Neuronal stem cell (in vitro differentiated cells): ENCODE measurements at regions not wholly inside any gene's neighbourhood (a gene's known extent, or its start where the extent isn't known, plus 50 kb on each side); places are given as distances from the start of the nearest gene placed in this dataset.
"Not testable (repeated sequence)": the region's sequence is repeated elsewhere in the genome, so short reads cannot be mapped to it uniquely, and the experiment has no call there.

Experiments
- DNase-seq: peaks from one replicate; pipeline ENCODE4 v3.0.0-alpha.2; 2013; ENCODE audit warnings: low spot score
- H2AFZ ChIP-seq: one replicate; pipeline ENCODE4 v1.6.1; 2013; ENCODE audit warnings: mild to moderate bottlenecking, low read length, inconsistent platforms
- H2AK5ac ChIP-seq: 2 replicates; pipeline ENCODE4 v1.6.1; 2013; ENCODE audit warnings: low read depth, mild to moderate bottlenecking, inconsistent platforms, low read length, moderate library complexity, mixed read lengths
- H2BK120ac ChIP-seq: 2 replicates; pipeline ENCODE4 v1.6.1; 2013; ENCODE audit warnings: low read depth, mild to moderate bottlenecking, inconsistent platforms, low read length, moderate library complexity, mixed read lengths
- H2BK12ac ChIP-seq: one replicate; pipeline ENCODE4 v1.6.1; 2013; ENCODE audit warnings: low read length, inconsistent platforms
- H2BK15ac ChIP-seq: 2 replicates; pipeline ENCODE4 v1.6.1; 2013; ENCODE audit warnings: mild to moderate bottlenecking, low read length, inconsistent platforms, mixed read lengths
- H2BK5ac ChIP-seq: one replicate; pipeline ENCODE4 v1.6.1; 2013; ENCODE audit warnings: inconsistent platforms, mild to moderate bottlenecking, low read length, moderate library complexity
- H3K14ac ChIP-seq: one replicate; pipeline ENCODE4 v1.6.1; 2013; ENCODE audit warnings: low read length, inconsistent platforms
- H3K18ac ChIP-seq: 2 replicates; pipeline ENCODE4 v1.6.1; 2013; ENCODE audit warnings: low read length, inconsistent platforms
- H3K23ac ChIP-seq: 2 replicates; pipeline ENCODE4 v1.6.1; 2013; ENCODE audit warnings: low read depth, mild to moderate bottlenecking, mixed read lengths, low read length, inconsistent platforms; ENCODE audit not compliant: poor library complexity
- H3K27ac ChIP-seq: replicated peaks from 3 replicates; pipeline ENCODE4 v1.5.1; 2013; ENCODE audit warnings: low read length, inconsistent platforms
- H3K27me3 ChIP-seq, 3 experiments: 2 replicates each; pipeline ENCODE4 v1.6.1; 2013; ENCODE audit warnings: low read length in 3 of 3, mild to moderate bottlenecking in 2 of 3, inconsistent platforms in 1 of 3, low read depth in 1 of 3, mixed read lengths in 1 of 3, moderate library complexity in 1 of 3; ENCODE audit not compliant: control insufficient read depth in 3 of 3, insufficient read depth in 3 of 3
- H3K36me3 ChIP-seq, 2 donors: replicated peaks in 1 of 2; 2 replicates each; pipeline ENCODE4 v1.6.1; 2013; ENCODE audit warnings: low read length in 2 of 2; ENCODE audit not compliant: control insufficient read depth in 2 of 2, insufficient read depth in 2 of 2
- H3K4ac ChIP-seq: 2 replicates; pipeline ENCODE4 v1.6.1; 2013; ENCODE audit warnings: inconsistent platforms, mild to moderate bottlenecking, low read length, moderate library complexity
- H3K4me1 ChIP-seq, 2 donors: 1 replicate in 1 of 2; 2 replicates in 1 of 2; pipeline ENCODE4 v1.6.1; 2013; ENCODE audit warnings: low read length in 2 of 2, low read depth in 1 of 2; ENCODE audit not compliant: control insufficient read depth in 2 of 2, insufficient read depth in 1 of 2
- H3K4me2 ChIP-seq: one replicate; pipeline ENCODE4 v1.6.1; 2013; ENCODE audit warnings: mild to moderate bottlenecking, low read length, inconsistent platforms; ENCODE audit not compliant: insufficient read depth, poor library complexity, severe bottlenecking
- H3K4me3 ChIP-seq, 2 donors: 2 replicates each; pipeline ENCODE4 v1.5.1; 2013; ENCODE audit warnings: low read length in 2 of 2, mild to moderate bottlenecking in 2 of 2, inconsistent platforms in 1 of 2, moderate library complexity in 1 of 2
- H3K79me1 ChIP-seq: one replicate; pipeline ENCODE4 v1.6.1; 2013; ENCODE audit warnings: low read depth, mild to moderate bottlenecking, inconsistent platforms, low read length, moderate library complexity
- H3K9ac ChIP-seq: one replicate; pipeline ENCODE4 v1.6.1; 2013; ENCODE audit warnings: mild to moderate bottlenecking, low read depth, low read length, inconsistent platforms; ENCODE audit not compliant: poor library complexity
- H3K9me3 ChIP-seq, 2 donors: replicated peaks in 1 of 2; 2 replicates each; pipeline versions ENCODE3 to v1.6.1; 2013; ENCODE audit warnings: low read length in 2 of 2, mild to moderate bottlenecking in 2 of 2, inconsistent platforms in 1 of 2, low read depth in 1 of 2, mixed read lengths in 1 of 2, moderate library complexity in 1 of 2; ENCODE audit not compliant: control insufficient read depth in 2 of 2, insufficient read depth in 1 of 2
- H4K8ac ChIP-seq: one replicate; pipeline ENCODE4 v1.6.1; 2013; ENCODE audit warnings: low read depth, mild to moderate bottlenecking, inconsistent platforms, low read length, moderate library complexity
- H4K91ac ChIP-seq: one replicate; pipeline ENCODE4 v1.6.1; 2013; ENCODE audit warnings: low read length, low read depth, mild to moderate bottlenecking, inconsistent platforms; ENCODE audit not compliant: poor library complexity
- WGBS, 2 donors: extraction: QIAGEN DNeasy Blood & Tissue Kit; methylation state at CpG; one replicate each; pipeline ENCODE4 v1.1.7; 2013; ENCODE audit warnings: missing lambda C conversion rate in 2 of 2, mixed read lengths in 1 of 2; ENCODE audit not compliant: insufficient read length in 2 of 2, insufficient replicate concordance in 1 of 2; ENCODE audit errors: extremely low coverage in 2 of 2; 5-methylcytosine and 5-hydroxymethylcytosine counted together

- no peak overlapping the region for H3K27ac ChIP-seq
- no peak overlapping the region for H4K8ac ChIP-seq
- no peak overlapping the region for H3K18ac ChIP-seq
- H3K4me3 ChIP-seq, result no peak overlapping the region
- no peak overlapping the region for H3K4me2 ChIP-seq
- H2BK5ac ChIP-seq, result no peak overlapping the region
- no peak overlapping the region for H3K23ac ChIP-seq
- no peaks in the 10 kb centered on the region for H3K9me3 ChIP-seq
- no peak overlapping the region for H2BK15ac ChIP-seq
- H3K27me3 ChIP-seq, result no peaks in the 10 kb centered on the region
- no peak overlapping the region for H2AFZ ChIP-seq
- no peak overlapping the region for H2BK120ac ChIP-seq
- no peaks in the 10 kb centered on the region for H3K79me1 ChIP-seq
- no peak overlapping the region for H3K14ac ChIP-seq
- DNase-seq, result no peak
- WGBS, 2 donors, result no CpG with 5 or more reads among the region's 4 CpGs
- H2BK12ac ChIP-seq, result no peak overlapping the region
- no peak overlapping the region for H3K4ac ChIP-seq
- H3K36me3 ChIP-seq, result no peaks in the 10 kb centered on the region
- H3K4me1 ChIP-seq, result no peaks in the 10 kb centered on the region
- no peak overlapping the region for H4K91ac ChIP-seq
- H2AK5ac ChIP-seq, result no peak overlapping the region
- no peak overlapping the region for H3K9ac ChIP-seq
Measured at GRCh38 chr6:160883999-160884398, 107.6 kb upstream of the MAP3K4 start.

GRCh38 chr6:160889148-160889547 lies 102.4 kb upstream of the MAP3K4 start:
- not testable (repeated sequence) for H3K9ac ChIP-seq, H2BK15ac ChIP-seq, H2BK12ac ChIP-seq, H3K79me1 ChIP-seq, H3K23ac ChIP-seq, H3K14ac ChIP-seq, H3K27ac ChIP-seq, H2BK120ac ChIP-seq, H3K9me3 ChIP-seq, H3K4me3 ChIP-seq, H3K36me3 ChIP-seq, H2AK5ac ChIP-seq, H2BK5ac ChIP-seq, H3K27me3 ChIP-seq, H3K4me2 ChIP-seq, H3K4me1 ChIP-seq, H4K91ac ChIP-seq, H3K18ac ChIP-seq, H4K8ac ChIP-seq, H3K4ac ChIP-seq, DNase-seq, H2AFZ ChIP-seq
- no CpG with 5 or more reads among the region's 1 CpG for WGBS, 2 donors

GRCh38 chr6:160891690-160892089 lies 99.9 kb upstream of the MAP3K4 start:
- WGBS, 2 donors, result no CpG with 5 or more reads among the region's 2 CpGs
- no peak overlapping the region for H3K4ac ChIP-seq
- no peak for DNase-seq
- H3K18ac ChIP-seq, result no peak overlapping the region
- H2BK120ac ChIP-seq, result no peak overlapping the region
- no peak overlapping the region for H3K23ac ChIP-seq
- H3K9ac ChIP-seq, result no peak overlapping the region
- H3K4me1 ChIP-seq, result no peaks in the 10 kb centered on the region
- H3K36me3 ChIP-seq, result no peaks in the 10 kb centered on the region
- H2AFZ ChIP-seq, result no peak overlapping the region
- no peak overlapping the region for H3K4me2 ChIP-seq
- H3K9me3 ChIP-seq, result no peaks in the 10 kb centered on the region
- no peak overlapping the region for H2BK12ac ChIP-seq
- no peak overlapping the region for H2BK5ac ChIP-seq
- no peak overlapping the region for H2BK15ac ChIP-seq
- no peak overlapping the region for H3K4me3 ChIP-seq
- H3K14ac ChIP-seq, result no peak overlapping the region
- no peak overlapping the region for H3K27ac ChIP-seq
- H3K27me3 ChIP-seq, result peaks cover 0 to 2% (median 0%) of the 10 kb centered on the region in 3 experiments
- H4K8ac ChIP-seq, result no peak overlapping the region
- H3K79me1 ChIP-seq, result no peaks in the 10 kb centered on the region
- H2AK5ac ChIP-seq, result no peak overlapping the region
- no peak overlapping the region for H4K91ac ChIP-seq

DNA sequence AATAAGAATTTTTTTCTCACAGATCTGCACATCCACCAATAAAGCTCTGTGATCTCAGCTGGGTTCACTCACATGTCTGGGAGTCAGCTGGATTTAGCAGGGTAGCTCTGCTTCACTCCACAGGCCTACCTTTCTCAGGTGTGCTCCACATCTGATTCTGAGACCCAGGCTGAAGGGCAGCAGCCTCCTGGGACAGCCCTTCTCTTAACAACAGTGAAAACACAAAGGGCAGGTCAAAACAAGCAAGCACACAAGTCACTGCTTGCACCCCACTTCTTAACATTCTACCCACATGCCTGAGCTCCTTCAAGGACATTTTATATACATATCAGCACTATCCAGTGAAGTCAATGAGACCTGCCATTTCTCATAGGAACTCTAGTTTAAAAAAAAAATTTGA lies 96.0 kb upstream of the MAP3K4 start:
- no peak overlapping the region for H2BK15ac ChIP-seq

More for the DNA sequence above, 96.0 kb upstream of the MAP3K4 start:
- no peak overlapping the region for H3K4ac ChIP-seq
- no peak overlapping the region for H3K4me2 ChIP-seq
- H4K8ac ChIP-seq, result no peak overlapping the region
- no peak overlapping the region for H3K18ac ChIP-seq
- H2BK12ac ChIP-seq, result no peak overlapping the region
- H3K27me3 ChIP-seq, result peaks cover 0 to 2% (median 0%) of the 10 kb centered on the region in 3 experiments
- no peak overlapping the region for H3K9ac ChIP-seq
- H4K91ac ChIP-seq, result no peak overlapping the region
- H3K14ac ChIP-seq, result no peak overlapping the region
- H2AFZ ChIP-seq, result no peak overlapping the region
- no peak overlapping the region for H2AK5ac ChIP-seq
- no peak for DNase-seq
- no peaks in the 10 kb centered on the region for H3K36me3 ChIP-seq
- no peaks in the 10 kb centered on the region for H3K79me1 ChIP-seq
- peaks cover 0 to 6% of the 10 kb centered on the region in 2 donors for H3K4me1 ChIP-seq
- H2BK120ac ChIP-seq, result no peak overlapping the region
- no peaks in the 10 kb centered on the region for H3K9me3 ChIP-seq
- no peak overlapping the region for H2BK5ac ChIP-seq
- H3K23ac ChIP-seq, result no peak overlapping the region
- H3K27ac ChIP-seq, result no peak overlapping the region
- H3K4me3 ChIP-seq, result no peak overlapping the region
